Neural progenitor cell (in vitro differentiated cells): ENCODE measurements at regions not wholly inside any gene's neighbourhood (a gene's known extent, or its start where the extent isn't known, plus 50 kb on each side); places are given as distances from the start of the nearest gene placed in this dataset.

ENCODE experiments used
- CTCF ChIP-seq: fragments of 200-600 bp; sonication (generic); IDR thresholded peaks from 2 replicates; pipeline ENCODE4 v1.5.1; 2017; ENCODE audit warnings: antibody characterized with exemption, mild to moderate bottlenecking
- EZH2 ChIP-seq: fragments of 200-600 bp; sonication (generic); IDR thresholded peaks from 2 replicates; pipeline ENCODE4 v1.6.1; 2017; ENCODE audit warnings: antibody characterized with exemption, mild to moderate bottlenecking, moderate library complexity

- no peak for TF ChIP-seq CTCF
- TF ChIP-seq EZH2: no peak
Measured at GRCh38 chr4:66855956-66856355, 689.3 kb downstream of the CENPC start.
